ENCODE measurements at regions not wholly inside any gene's neighbourhood (a gene's known extent, or its start where the extent isn't known, plus 50 kb on each side); places are given as distances from the start of the nearest gene placed in this dataset.

- ChIA-PET CTCF (interaction anchor here (1.2 to 3.4 kb wide), 5 partner anchors 39 to 880 kb away, joined by 3 to 10 read pairs (median 5); no protein-coding TSS in a partner anchor), POLR2A (no interaction called here)
- TF ChIP-seq ZNF302 (CRISPR knock-in tag; IDR thresholded peaks at IDR 0.05) (no peak), CEBPB (IDR thresholded peaks at IDR 0.05) (no peak), HOXA7 (CRISPR knock-in tag; IDR thresholded peaks at IDR 0.05) (no peak), FOSB (CRISPR knock-in tag; IDR thresholded peaks at IDR 0.05) (no peak), SMC3 (IDR thresholded peaks at IDR 0.05) (peak; percentile 61), RARB (CRISPR knock-in tag; IDR thresholded peaks at IDR 0.05) (no peak), CTCF (IDR thresholded peaks at IDR 0.05) (peak; percentile 43), RAD21 (conservative IDR thresholded peaks at IDR 0.05 in 1 of 2, IDR thresholded peaks at IDR 0.05 in 1 of 2) (peak; percentile 58 to 67), HDAC2 (IDR thresholded peaks at IDR 0.05) (no peak), SREBF2 (IDR thresholded peaks at IDR 0.05) (no peak), ZSCAN20 (CRISPR knock-in tag; IDR thresholded peaks at IDR 0.05) (no peak)
- Histone ChIP-seq H3K4me2 (no peak overlapping the region), H3K27ac (no peak overlapping the region), H3K9me3 (no peaks in the 10 kb centered on the region), H3K4me1 (no peaks in the 10 kb centered on the region), H3K4me3 (no peak overlapping the region)
- FAIRE-seq = peak; percentile 90
- 13% methylated on average over 1 of the region's 1 CpG for WGBS (ENCODE audit: missing lambda C conversion rate)
- peak; percentile 6 to 37 for DNase-seq (ENCODE audit: low read depth in 1 of 2, low spot score in 1 of 2)
- ATAC-seq = peak; percentile 62 to 73; a peak in 4 of 6 replicates
Measured at GRCh38 chr17:71237903-71238538, 882.8 kb upstream of the SOX9 start.

- CTCF ChIA-PET = interaction anchor here (1.2 kb wide), 1 partner anchor 25 kb away, joined by 3 read pairs; no protein-coding TSS in a partner anchor
- no peaks in the 10 kb centered on the region for H3K4me1 ChIP-seq
- POLR2A ChIA-PET = no interaction called here
- no peak for TF ChIP-seq MYC (IDR thresholded peaks at IDR 0.05; ENCODE audit: borderline replicate concordance, low read length)
- no peaks in the 10 kb centered on the region for H3K9me3 ChIP-seq
- WGBS (ENCODE audit: missing lambda C conversion rate) = 29% methylated on average over 4 of the region's 4 CpGs
- no peak overlapping the region for H3K4me3 ChIP-seq
- H3K4me2 ChIP-seq = no peak overlapping the region
- DNase-seq (ENCODE audit: low read depth in 1 of 2, low spot score in 1 of 2) (no peak), ATAC-seq (no peak), FAIRE-seq (no peak)
- no peak overlapping the region for H3K27ac ChIP-seq
Measured at GRCh38 chr17:71247441-71248015, 873.3 kb upstream of the SOX9 start.

GRCh38 chr17:71251276-71251675 is 869.5 kb upstream of the SOX9 start:
- Histone ChIP-seq H3K9me3 (no peaks in the 10 kb centered on the region), H3K4me2 (no peak overlapping the region), H3K27ac (no peak overlapping the region), H3K4me3 (no peak overlapping the region), H3K4me1 (no peaks in the 10 kb centered on the region)
- ChIA-PET POLR2A (no interaction called here), CTCF (interaction anchor here (0.6 to 0.9 kb wide), 2 partner anchors 318 to 591 kb away, joined by 4 read pairs; no protein-coding TSS in a partner anchor)
- TF ChIP-seq FOXS1 (CRISPR knock-in tag; IDR thresholded peaks at IDR 0.05) (no peak), RFX5 (IDR thresholded peaks at IDR 0.05) (no peak), TP53 (CRISPR knock-in tag; IDR thresholded peaks at IDR 0.05) (no peak), HOXB13 (CRISPR knock-in tag; IDR thresholded peaks at IDR 0.05; ENCODE audit: low read depth) (no peak), FOSL2 (IDR thresholded peaks at IDR 0.05) (no peak), FOSL2 (CRISPR knock-in tag; IDR thresholded peaks at IDR 0.05) (no peak), MAFK (IDR thresholded peaks at IDR 0.05; ENCODE audit: partially characterized antibody) (no peak), PBX3 (IDR thresholded peaks at IDR 0.05) (no peak), RARB (CRISPR knock-in tag; IDR thresholded peaks at IDR 0.05) (no peak), PHF8 (IDR thresholded peaks at IDR 0.05; ENCODE audit: borderline replicate concordance, low read depth) (no peak), CHD4 (IDR thresholded peaks at IDR 0.05; ENCODE audit: borderline replicate concordance) (no peak), BCL3 (IDR thresholded peaks at IDR 0.05) (no peak)
- DNase-seq (ENCODE audit: low read depth in 1 of 2, low spot score in 1 of 2) (no peak), FAIRE-seq (no peak), ATAC-seq (no peak)
- WGBS (ENCODE audit: missing lambda C conversion rate) = 16% methylated on average over 2 of the region's 2 CpGs
